ENCODE measurements at regions not wholly inside any gene's neighbourhood (a gene's known extent, or its start where the extent isn't known, plus 50 kb on each side); places are given as distances from the start of the nearest gene placed in this dataset.
"Not testable (repeated sequence)": the region's sequence is repeated elsewhere in the genome, so short reads cannot be mapped to it uniquely, and the experiment has no call there.

GRCh38 chr3:40756500-40756899 lies 231.7 kb downstream of the ZNF621 start:
- DNase-seq = no peak

GRCh38 chr3:40762771-40763170 lies 238.0 kb downstream of the ZNF621 start:
- not testable (repeated sequence) for DNase-seq

GRCh38 chr3:40763807-40764206 lies 239.0 kb downstream of the ZNF621 start:
- no peak for DNase-seq

- DNase-seq = no peak
Observed at GRCh38 chr3:40764747-40765146, 240.0 kb downstream of the ZNF621 start.

- no peak for DNase-seq
Observed at GRCh38 chr3:40765884-40766283, 241.1 kb downstream of the ZNF621 start.

GRCh38 chr3:40766396-40766795 lies 241.6 kb downstream of the ZNF621 start:
- no peak for DNase-seq

GRCh38 chr3:40768046-40768445 lies 243.3 kb downstream of the ZNF621 start:
- no peak for DNase-seq

GRCh38 chr3:40768536-40768935 lies 243.8 kb downstream of the ZNF621 start:
- DNase-seq = no peak

- no peak for DNase-seq
Observed at GRCh38 chr3:40770061-40770460, 245.3 kb downstream of the ZNF621 start.

- no peak for DNase-seq
Observed at GRCh38 chr3:40771112-40771511, 246.4 kb downstream of the ZNF621 start.

- no peak for DNase-seq
Observed at GRCh38 chr3:40779039-40779438, 254.3 kb downstream of the ZNF621 start.

- DNase-seq = no peak
Observed at GRCh38 chr3:40780291-40780924, 255.6 kb downstream of the ZNF621 start.

GRCh38 chr3:40780925-40781406 lies 256.2 kb downstream of the ZNF621 start:
- DNase-seq = no peak

- DNase-seq = no peak
Observed at GRCh38 chr3:40782111-40782721, 257.5 kb downstream of the ZNF621 start.

GRCh38 chr3:40790746-40791145 lies 266.0 kb downstream of the ZNF621 start:
- no peak for DNase-seq

- no peak for DNase-seq
Observed at GRCh38 chr3:40793730-40794129, 269.0 kb downstream of the ZNF621 start.

GRCh38 chr3:40800343-40800742 lies 275.6 kb downstream of the ZNF621 start:
- DNase-seq = no peak

- DNase-seq = no peak
Observed at GRCh38 chr3:40801284-40801741, 276.6 kb downstream of the ZNF621 start.

GRCh38 chr3:40803311-40803710 lies 278.6 kb downstream of the ZNF621 start:
- no peak for DNase-seq

- DNase-seq = no peak
Observed at GRCh38 chr3:40805456-40805855, 280.7 kb downstream of the ZNF621 start.

GRCh38 chr3:40810813-40811212 lies 286.1 kb downstream of the ZNF621 start:
- no peak for DNase-seq

- DNase-seq = no peak
Observed at GRCh38 chr3:40817017-40817416, 292.3 kb downstream of the ZNF621 start.

- no peak for DNase-seq
Observed at GRCh38 chr3:40821315-40821714, 296.6 kb downstream of the ZNF621 start.

GRCh38 chr3:40827226-40827625 lies 302.5 kb downstream of the ZNF621 start:
- DNase-seq = peak; percentile 21

Data from NCI-H748 treated with DMSO at 0.1 percent for 48 hours (cell line).